WTC11 (cell line): ENCODE measurements at regions not wholly inside any gene's neighbourhood (a gene's known extent, or its start where the extent isn't known, plus 50 kb on each side); places are given as distances from the start of the nearest gene placed in this dataset.
A peak's percentile ranks its signal among the peaks of the same experiment; 100 is the strongest.
"Not testable (repeated sequence)": the region's sequence is repeated elsewhere in the genome, so short reads cannot be mapped to it uniquely, and the experiment has no call there.

ENCODE experiments used
- ATF1 ChIP-seq: sonication (generic); formaldehyde crosslinking; IDR thresholded peaks from 2 replicates; pipeline ENCODE4 v1.8.1; 2023; ENCODE audit warnings: mild to moderate bottlenecking, moderate library complexity, missing genetic modification reagents
- ATF3 ChIP-seq: sonication (generic); formaldehyde crosslinking; conservative IDR thresholded peaks from 2 replicates; pipeline ENCODE4 v1.8.1; 2022; ENCODE audit warnings: mild to moderate bottlenecking, missing genetic modification reagents
- CBFB ChIP-seq: sonication (generic); formaldehyde crosslinking; IDR thresholded peaks from 2 replicates; pipeline ENCODE4 v1.8.1; 2022; ENCODE audit warnings: mild to moderate bottlenecking, low read depth, missing genetic modification reagents
- CTCF ChIP-seq: fragments of 200-600 bp; IDR thresholded peaks from 2 replicates; pipeline ENCODE4 v1.8.0; 2022; ENCODE audit warnings: antibody characterized with exemption
- IRF2 ChIP-seq: sonication (generic); formaldehyde crosslinking; IDR thresholded peaks from 2 replicates; pipeline ENCODE4 v1.8.0; 2022; ENCODE audit warnings: low read depth, missing genetic modification reagents, borderline replicate concordance
- NFE2L1 ChIP-seq: sonication (generic); formaldehyde crosslinking; IDR thresholded peaks from 2 replicates; pipeline ENCODE4 v1.8.1; 2023; ENCODE audit warnings: missing genetic modification reagents
- NFYB ChIP-seq: sonication (generic); formaldehyde crosslinking; conservative IDR thresholded peaks from 2 replicates; pipeline ENCODE4 v1.8.0; 2022; ENCODE audit warnings: low read depth, missing genetic modification reagents
- PREB ChIP-seq: sonication (generic); formaldehyde crosslinking; IDR thresholded peaks from 2 replicates; pipeline ENCODE4 v1.8.1; 2022; ENCODE audit warnings: mild to moderate bottlenecking, missing genetic modification reagents, moderate library complexity, borderline replicate concordance
- SMAD4 ChIP-seq: sonication (generic); formaldehyde crosslinking; IDR thresholded peaks from 2 replicates; pipeline ENCODE4 v1.8.0; 2022; ENCODE audit warnings: mild to moderate bottlenecking, missing genetic modification reagents
- TEAD1 ChIP-seq: sonication (generic); formaldehyde crosslinking; IDR thresholded peaks from 2 replicates; pipeline ENCODE4 v1.8.0; 2022; ENCODE audit warnings: mild to moderate bottlenecking, missing genetic modification reagents
- TEAD4 ChIP-seq: sonication (generic); formaldehyde crosslinking; IDR thresholded peaks from 2 replicates; pipeline ENCODE4 v1.8.0; 2022; ENCODE audit warnings: mild to moderate bottlenecking, missing genetic modification reagents
- ZNF317 ChIP-seq: sonication (generic); formaldehyde crosslinking; IDR thresholded peaks from 2 replicates; pipeline ENCODE4 v1.8.1; 2023; ENCODE audit warnings: low read depth, mild to moderate bottlenecking, moderate library complexity, missing genetic modification reagents, borderline replicate concordance

- not testable (repeated sequence) for TF ChIP-seq CTCF; NFE2L1 (CRISPR knock-in tag); PREB; ATF1 (CRISPR knock-in tag); NFYB (CRISPR knock-in tag); TEAD4 (CRISPR knock-in tag); SMAD4 (CRISPR knock-in tag); ATF3 (CRISPR knock-in tag); TEAD1 (CRISPR knock-in tag); IRF2 (CRISPR knock-in tag); CBFB
- TF ChIP-seq ZNF317 (CRISPR knock-in tag): 0 out of 2 replicates have a peak, but pooled peaks have one; percentile 14
These were observed 53.6 kb upstream of the PLGLB1 start for GRCh38 chr2:87075054-87075790.
